ENCODE measurements at regions not wholly inside any gene's neighbourhood (a gene's known extent, or its start where the extent isn't known, plus 50 kb on each side); places are given as distances from the start of the nearest gene placed in this dataset.

DNA sequence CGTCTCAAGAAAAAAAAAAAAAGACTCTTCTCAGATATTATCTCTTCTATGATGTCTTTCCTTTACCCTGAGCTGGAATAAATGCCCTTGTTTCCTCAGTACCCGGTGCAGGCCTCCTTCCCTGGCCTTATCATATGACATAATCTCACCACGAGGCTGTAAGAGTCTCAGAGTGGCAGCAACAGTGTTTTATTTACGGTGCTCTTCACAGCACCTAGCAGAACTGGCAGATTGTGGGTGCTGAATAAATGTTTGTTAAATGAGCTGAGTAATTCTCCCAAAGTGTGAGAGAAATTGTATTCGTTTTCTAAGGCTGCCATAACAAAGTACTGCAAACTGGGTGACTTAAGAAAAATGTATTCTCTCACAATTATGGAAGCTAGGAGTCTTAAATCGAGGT lies 82.8 kb upstream of the CD28 start:
- TF ChIP-seq, protein P1, sequence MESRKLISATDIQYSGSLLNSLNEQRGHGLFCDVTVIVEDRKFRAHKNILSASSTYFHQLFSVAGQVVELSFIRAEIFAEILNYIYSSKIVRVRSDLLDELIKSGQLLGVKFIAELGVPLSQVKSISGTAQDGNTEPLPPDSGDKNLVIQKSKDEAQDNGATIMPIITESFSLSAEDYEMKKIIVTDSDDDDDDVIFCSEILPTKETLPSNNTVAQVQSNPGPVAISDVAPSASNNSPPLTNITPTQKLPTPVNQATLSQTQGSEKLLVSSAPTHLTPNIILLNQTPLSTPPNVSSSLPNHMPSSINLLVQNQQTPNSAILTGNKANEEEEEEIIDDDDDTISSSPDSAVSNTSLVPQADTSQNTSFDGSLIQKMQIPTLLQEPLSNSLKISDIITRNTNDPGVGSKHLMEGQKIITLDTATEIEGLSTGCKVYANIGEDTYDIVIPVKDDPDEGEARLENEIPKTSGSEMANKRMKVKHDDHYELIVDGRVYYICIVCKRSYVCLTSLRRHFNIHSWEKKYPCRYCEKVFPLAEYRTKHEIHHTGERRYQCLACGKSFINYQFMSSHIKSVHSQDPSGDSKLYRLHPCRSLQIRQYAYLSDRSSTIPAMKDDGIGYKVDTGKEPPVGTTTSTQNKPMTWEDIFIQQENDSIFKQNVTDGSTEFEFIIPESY (IDR thresholded peaks at IDR 0.05) = no peak
- TF ChIP-seq, protein P2, sequence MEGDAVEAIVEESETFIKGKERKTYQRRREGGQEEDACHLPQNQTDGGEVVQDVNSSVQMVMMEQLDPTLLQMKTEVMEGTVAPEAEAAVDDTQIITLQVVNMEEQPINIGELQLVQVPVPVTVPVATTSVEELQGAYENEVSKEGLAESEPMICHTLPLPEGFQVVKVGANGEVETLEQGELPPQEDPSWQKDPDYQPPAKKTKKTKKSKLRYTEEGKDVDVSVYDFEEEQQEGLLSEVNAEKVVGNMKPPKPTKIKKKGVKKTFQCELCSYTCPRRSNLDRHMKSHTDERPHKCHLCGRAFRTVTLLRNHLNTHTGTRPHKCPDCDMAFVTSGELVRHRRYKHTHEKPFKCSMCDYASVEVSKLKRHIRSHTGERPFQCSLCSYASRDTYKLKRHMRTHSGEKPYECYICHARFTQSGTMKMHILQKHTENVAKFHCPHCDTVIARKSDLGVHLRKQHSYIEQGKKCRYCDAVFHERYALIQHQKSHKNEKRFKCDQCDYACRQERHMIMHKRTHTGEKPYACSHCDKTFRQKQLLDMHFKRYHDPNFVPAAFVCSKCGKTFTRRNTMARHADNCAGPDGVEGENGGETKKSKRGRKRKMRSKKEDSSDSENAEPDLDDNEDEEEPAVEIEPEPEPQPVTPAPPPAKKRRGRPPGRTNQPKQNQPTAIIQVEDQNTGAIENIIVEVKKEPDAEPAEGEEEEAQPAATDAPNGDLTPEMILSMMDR (IDR thresholded peaks at IDR 0.05 in 2 of 3, conservative IDR thresholded peaks at IDR 0.05 in 1 of 3; ENCODE audit: control insufficient read depth in 2 of 3, extremely low read depth in 1 of 3, insufficient read depth in 1 of 3, low read depth in 3 of 3, low read length in 3 of 3) = no peak
- no peak for TF ChIP-seq SP1 (IDR thresholded peaks at IDR 0.05; ENCODE audit: low read depth, low read length)
- no peak for TF ChIP-seq MXI1 (IDR thresholded peaks at IDR 0.05; ENCODE audit: low read depth, low read length)
- no peak for TF ChIP-seq POLR2A (IDR thresholded peaks at IDR 0.05; ENCODE audit: low read depth, low read length)
- TF ChIP-seq EGR1 (IDR thresholded peaks at IDR 0.05; ENCODE audit: borderline replicate concordance in 1 of 2, low read depth in 2 of 2, low read length in 2 of 2) = no peak
- TF ChIP-seq, protein P3, sequence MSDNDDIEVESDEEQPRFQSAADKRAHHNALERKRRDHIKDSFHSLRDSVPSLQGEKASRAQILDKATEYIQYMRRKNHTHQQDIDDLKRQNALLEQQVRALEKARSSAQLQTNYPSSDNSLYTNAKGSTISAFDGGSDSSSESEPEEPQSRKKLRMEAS (IDR thresholded peaks at IDR 0.05; ENCODE audit: low read depth, low read length) = no peak
- no peak for TF ChIP-seq TARDBP (IDR thresholded peaks at IDR 0.05; ENCODE audit: borderline replicate concordance)

All from GM12878 (cell line).